PC-9 (cell line): ENCODE measurements at regions not wholly inside any gene's neighbourhood (a gene's known extent, or its start where the extent isn't known, plus 50 kb on each side); places are given as distances from the start of the nearest gene placed in this dataset.

Source experiments
- BruUV-seq: library from RNA; stranded (reverse); fragments of 400-500 nt; replicated peaks from 2 replicates; lab custom pipeline; 2021; lab: Mats Ljungman, UMichigan
- CTCF ChIA-PET: fragments of 300-600 bp; sonication (Branson Sonifier 250); formaldehyde crosslinking; loops from one replicate; lab custom pipeline; 2022; ENCODE audit warnings: antibody characterized with exemption; lab: Charles Lee
- POLR2A ChIA-PET: fragments of 300-600 bp; sonication (Branson Sonifier 250); formaldehyde crosslinking; loops from one replicate; lab custom pipeline; 2022; ENCODE audit warnings: antibody characterized with exemption; ENCODE audit not compliant: unreplicated experiment; lab: Charles Lee
- DNase-seq, 2 experiments: peaks; one replicate each; pipeline versions ENCODE4 v3.0.0 to v3.0.0-alpha.2; 2015 to 2022; ENCODE audit warnings: mixed read lengths in 1 of 2
- H2AFZ ChIP-seq: fragments of 200-600 bp; sonication (generic); 2 replicates; pipeline ENCODE4 v1.8.1; 2017; ENCODE audit warnings: antibody characterized with exemption
- H3F3A ChIP-seq: fragments of 200-600 bp; sonication (generic); 2 replicates; pipeline ENCODE4 v1.8.1; 2017; ENCODE audit warnings: antibody characterized with exemption, mild to moderate bottlenecking, low read depth; ENCODE audit not compliant: insufficient read depth
- H3K27ac ChIP-seq: fragments of 200-600 bp; sonication (generic); 2 replicates; pipeline ENCODE4 v1.6.1; 2016; ENCODE audit warnings: mixed run types
- H3K27me3 ChIP-seq: fragments of 200-600 bp; sonication (generic); 2 replicates; pipeline ENCODE4 v1.6.1; 2016; ENCODE audit warnings: low read depth, mixed run types; ENCODE audit not compliant: insufficient read depth
- H3K36me3 ChIP-seq: fragments of 200-600 bp; sonication (generic); 2 replicates; pipeline ENCODE4 v1.6.1; 2016; ENCODE audit warnings: low read depth, mixed run types
- H3K4me1 ChIP-seq: fragments of 200-600 bp; sonication (generic); replicated peaks from 2 replicates; pipeline ENCODE4 v1.6.1; 2016; ENCODE audit warnings: mixed run types; ENCODE audit not compliant: insufficient read depth
- H3K4me2 ChIP-seq: fragments of 200-600 bp; sonication (generic); 2 replicates; pipeline ENCODE4 v1.6.1; 2017; ENCODE audit warnings: mixed run types
- H3K4me3 ChIP-seq: fragments of 200-600 bp; sonication (generic); 2 replicates; pipeline ENCODE4 v1.6.1; 2016; ENCODE audit warnings: mixed run types
- H3K79me2 ChIP-seq: fragments of 200-600 bp; sonication (generic); 2 replicates; pipeline ENCODE4 v1.6.1; 2017; ENCODE audit warnings: low read depth, mixed run types
- H3K9me2 ChIP-seq: fragments of 200-600 bp; sonication (generic); 2 replicates; pipeline ENCODE4 v1.8.1; 2017; ENCODE audit warnings: mild to moderate bottlenecking; ENCODE audit not compliant: insufficient read depth
- H3K9me3 ChIP-seq: fragments of 200-600 bp; sonication (generic); 2 replicates; pipeline ENCODE4 v1.8.1; 2016; ENCODE audit warnings: low read depth; ENCODE audit not compliant: insufficient read depth
- H4K20me1 ChIP-seq: fragments of 200-600 bp; sonication (generic); 2 replicates; pipeline ENCODE4 v1.8.1; 2017; ENCODE audit not compliant: insufficient read depth
- EZH2 ChIP-seq: fragments of 200-600 bp; sonication (generic); IDR thresholded peaks from 2 replicates; pipeline ENCODE4 v1.8.0; 2017; ENCODE audit warnings: antibody characterized with exemption, low read depth
- intact Hi-C: fragments of 100-400 bp; cut with micrococcal nuclease; formaldehyde crosslinking; loops from one replicate; pipeline ENCODE4 v1.10.0; 2022; ENCODE audit not compliant: unreplicated experiment
- TF ChIP-seq, protein P1 (sequence below): fragments of 200-600 bp; sonication (generic); conservative IDR thresholded peaks from 2 replicates; pipeline ENCODE4 v1.6.1; 2017; ENCODE audit warnings: mixed run types, antibody characterized with exemption, mild to moderate bottlenecking, moderate library complexity

DNA sequence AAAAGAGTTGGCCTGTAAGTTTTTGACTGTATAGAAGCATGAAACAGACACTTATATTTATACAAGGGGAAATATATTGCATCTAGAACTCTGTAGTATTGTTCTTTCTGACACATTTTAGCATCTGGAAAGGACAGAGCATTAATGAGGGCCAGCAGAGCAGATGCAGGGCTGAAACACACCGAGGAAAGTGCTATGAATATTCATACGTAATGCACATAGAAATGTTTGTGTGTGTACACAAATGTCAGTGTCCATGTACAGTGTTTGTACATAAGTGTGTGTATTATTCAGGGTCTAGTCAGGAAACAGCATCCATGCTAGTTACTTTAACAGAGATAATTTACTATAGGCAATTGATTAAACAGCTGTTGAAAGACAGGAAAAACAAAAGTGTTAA, 146.5 kb upstream of the DTNBP1 start:
- Histone ChIP-seq H4K20me1 (no peaks in the 10 kb centered on the region), H3K27me3 (peaks cover 44% of the 10 kb centered on the region), H3K9me3 (no peaks in the 10 kb centered on the region), H3F3A (no peaks in the 10 kb centered on the region), H3K9me2 (no peaks in the 10 kb centered on the region), H3K4me3 (no peak overlapping the region), H3K36me3 (no peaks in the 10 kb centered on the region), H3K4me1 (no peaks in the 10 kb centered on the region), H2AFZ (no peak overlapping the region), H3K79me2 (no peaks in the 10 kb centered on the region), H3K4me2 (no peak overlapping the region), H3K27ac (no peak overlapping the region)
- CTCF ChIA-PET, result no interaction called here
- BruUV-seq, result no TSS peak
- no peak for DNase-seq
- POLR2A ChIA-PET, result no interaction called here
- intact Hi-C loops, result no loop called here
- TF ChIP-seq, protein P1, sequence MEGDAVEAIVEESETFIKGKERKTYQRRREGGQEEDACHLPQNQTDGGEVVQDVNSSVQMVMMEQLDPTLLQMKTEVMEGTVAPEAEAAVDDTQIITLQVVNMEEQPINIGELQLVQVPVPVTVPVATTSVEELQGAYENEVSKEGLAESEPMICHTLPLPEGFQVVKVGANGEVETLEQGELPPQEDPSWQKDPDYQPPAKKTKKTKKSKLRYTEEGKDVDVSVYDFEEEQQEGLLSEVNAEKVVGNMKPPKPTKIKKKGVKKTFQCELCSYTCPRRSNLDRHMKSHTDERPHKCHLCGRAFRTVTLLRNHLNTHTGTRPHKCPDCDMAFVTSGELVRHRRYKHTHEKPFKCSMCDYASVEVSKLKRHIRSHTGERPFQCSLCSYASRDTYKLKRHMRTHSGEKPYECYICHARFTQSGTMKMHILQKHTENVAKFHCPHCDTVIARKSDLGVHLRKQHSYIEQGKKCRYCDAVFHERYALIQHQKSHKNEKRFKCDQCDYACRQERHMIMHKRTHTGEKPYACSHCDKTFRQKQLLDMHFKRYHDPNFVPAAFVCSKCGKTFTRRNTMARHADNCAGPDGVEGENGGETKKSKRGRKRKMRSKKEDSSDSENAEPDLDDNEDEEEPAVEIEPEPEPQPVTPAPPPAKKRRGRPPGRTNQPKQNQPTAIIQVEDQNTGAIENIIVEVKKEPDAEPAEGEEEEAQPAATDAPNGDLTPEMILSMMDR, result no peak
- TF ChIP-seq EZH2, result no peak

DNA sequence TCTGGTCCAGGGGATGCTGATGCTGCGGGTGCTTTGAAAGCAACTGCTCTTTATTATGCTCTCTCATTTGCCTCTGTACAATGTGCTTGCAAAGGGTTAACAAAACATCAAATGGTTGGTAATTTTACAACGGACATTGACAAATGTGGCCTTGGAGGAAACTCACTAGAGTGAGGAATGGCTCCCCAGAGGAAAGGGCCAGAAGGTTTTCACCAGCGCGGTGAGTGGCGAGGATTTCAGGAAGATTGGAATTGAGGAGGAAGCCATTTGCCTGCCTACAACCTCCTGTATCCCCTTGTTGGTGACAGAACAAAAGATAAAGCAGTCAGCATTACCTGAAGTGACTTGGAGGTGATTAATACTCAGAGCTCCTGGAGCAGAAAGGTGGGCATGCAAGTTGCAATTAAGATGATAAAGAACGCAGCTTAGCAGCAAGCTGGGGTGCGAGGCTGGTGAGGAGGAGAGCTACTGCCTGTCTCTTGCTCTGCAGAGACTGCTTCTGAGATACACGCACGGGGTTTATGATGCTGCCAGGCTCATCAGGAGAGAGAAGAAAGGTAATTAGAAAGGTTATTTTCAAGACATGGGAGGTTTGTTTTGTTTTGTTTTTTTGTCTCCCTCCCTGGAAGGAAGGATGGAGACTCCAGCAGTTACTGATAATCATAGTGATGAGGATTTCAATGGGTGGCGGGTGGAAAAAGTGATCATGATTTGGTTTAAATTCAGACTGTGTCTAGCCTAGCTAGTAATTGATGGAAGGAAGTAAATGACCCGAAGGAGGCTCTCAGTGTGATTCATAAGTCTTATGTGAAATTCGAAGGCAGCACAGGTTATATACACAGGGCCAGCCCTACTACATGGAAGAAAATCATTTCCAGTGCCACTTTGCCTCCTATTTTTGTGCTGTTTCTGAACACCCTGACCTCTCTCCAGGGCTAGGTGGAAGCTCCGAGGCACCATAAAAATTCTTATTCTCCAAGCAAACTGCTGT, 141.6 kb upstream of the DTNBP1 start:
- no peak overlapping the region for H3K27ac ChIP-seq
- DNase-seq, result no peak
- no peak overlapping the region for H3K4me3 ChIP-seq
- no TSS peak for BruUV-seq
- H3K9me3 ChIP-seq, result no peaks in the 10 kb centered on the region
- no peak for TF ChIP-seq EZH2
- TF ChIP-seq, protein P1, result no peak
- no peaks in the 10 kb centered on the region for H3K9me2 ChIP-seq
- no peak overlapping the region for H3K4me2 ChIP-seq
- intact Hi-C loops, result no loop called here
- H3F3A ChIP-seq, result no peaks in the 10 kb centered on the region
- no peaks in the 10 kb centered on the region for H3K79me2 ChIP-seq
- H3K27me3 ChIP-seq, result 0 out of 2 replicates have a peak, but pooled peaks cover 6% of the 10 kb centered on the region
- no peaks in the 10 kb centered on the region for H4K20me1 ChIP-seq
- H3K36me3 ChIP-seq, result no peaks in the 10 kb centered on the region
- POLR2A ChIA-PET, result no interaction called here
- H3K4me1 ChIP-seq, result no peaks in the 10 kb centered on the region
- CTCF ChIA-PET, result no interaction called here
- H2AFZ ChIP-seq, result no peak overlapping the region

DNA sequence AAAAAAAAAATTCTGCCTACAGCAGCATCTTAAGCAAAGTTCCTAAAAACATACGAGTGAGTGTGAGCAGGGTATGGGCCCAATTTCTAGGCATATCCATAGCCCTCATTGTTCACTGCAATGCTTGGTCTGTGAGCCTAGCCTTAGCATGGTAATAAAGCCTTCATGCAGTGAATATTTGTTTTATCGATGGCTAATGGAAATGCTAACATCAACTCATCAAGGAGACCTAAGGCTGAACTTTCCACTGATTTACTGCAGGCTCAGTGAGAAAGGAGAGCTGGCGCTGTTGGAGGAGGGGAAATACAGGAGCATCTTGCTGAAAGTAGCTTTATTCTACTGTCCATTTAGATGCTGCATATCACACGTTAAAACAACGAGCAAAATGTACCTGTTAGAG, 139.6 kb upstream of the DTNBP1 start:
- Histone ChIP-seq H3F3A (no peaks in the 10 kb centered on the region), H4K20me1 (no peaks in the 10 kb centered on the region), H3K27ac (no peak overlapping the region), H3K4me3 (no peak overlapping the region), H3K9me2 (no peaks in the 10 kb centered on the region), H3K36me3 (no peaks in the 10 kb centered on the region), H3K79me2 (no peaks in the 10 kb centered on the region), H3K9me3 (no peaks in the 10 kb centered on the region), H2AFZ (no peak overlapping the region), H3K27me3 (0 out of 2 replicates have a peak, but pooled peaks cover 4% of the 10 kb centered on the region), H3K4me1 (no peaks in the 10 kb centered on the region), H3K4me2 (no peak overlapping the region)
- BruUV-seq, result no TSS peak
- TF ChIP-seq, protein P1, result no peak
- TF ChIP-seq EZH2, result no peak
- DNase-seq, result no peak
- intact Hi-C loops, result no loop called here
- CTCF ChIA-PET, result interaction anchor here (0.6 kb wide), 1 partner anchor 401 kb away, joined by 4 read pairs; no protein-coding TSS in a partner anchor
- POLR2A ChIA-PET, result no interaction called here
